ENCODE measurements at regions not wholly inside any gene's neighbourhood (a gene's known extent, or its start where the extent isn't known, plus 50 kb on each side); places are given as distances from the start of the nearest gene placed in this dataset.

- H3K36me3 ChIP-seq (ENCODE audit: insufficient read depth): no peaks in the 10 kb centered on the region
- H3K9me3 Mint-ChIP-seq: peaks cover 15% of the 10 kb centered on the region
- DNase-seq (ENCODE audit: low spot score): no peak
- H3K4me3 ChIP-seq: no peak overlapping the region
- no peak overlapping the region for H3K27ac Mint-ChIP-seq
- H3K27ac ChIP-seq (ENCODE audit: low read depth): no peak overlapping the region
- H3K79me2 ChIP-seq (replicated peaks; ENCODE audit: insufficient read depth): no peaks in the 10 kb centered on the region
- TF ChIP-seq, protein P1, sequence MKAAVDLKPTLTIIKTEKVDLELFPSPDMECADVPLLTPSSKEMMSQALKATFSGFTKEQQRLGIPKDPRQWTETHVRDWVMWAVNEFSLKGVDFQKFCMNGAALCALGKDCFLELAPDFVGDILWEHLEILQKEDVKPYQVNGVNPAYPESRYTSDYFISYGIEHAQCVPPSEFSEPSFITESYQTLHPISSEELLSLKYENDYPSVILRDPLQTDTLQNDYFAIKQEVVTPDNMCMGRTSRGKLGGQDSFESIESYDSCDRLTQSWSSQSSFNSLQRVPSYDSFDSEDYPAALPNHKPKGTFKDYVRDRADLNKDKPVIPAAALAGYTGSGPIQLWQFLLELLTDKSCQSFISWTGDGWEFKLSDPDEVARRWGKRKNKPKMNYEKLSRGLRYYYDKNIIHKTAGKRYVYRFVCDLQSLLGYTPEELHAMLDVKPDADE (IDR thresholded peaks at IDR 0.05): no peak
- H3K27me3 ChIP-seq (ENCODE audit: insufficient read depth): no peaks in the 10 kb centered on the region
- peaks cover 2% of the 10 kb centered on the region for H3K27me3 Mint-ChIP-seq (ENCODE audit: insufficient read depth, low read depth, poor library complexity)
- H3K4me3 Mint-ChIP-seq: no peak overlapping the region
- peaks cover 8% of the 10 kb centered on the region; the same call in 1 of the 2 replicates for H3K9me2 ChIP-seq (ENCODE audit: insufficient read depth)
- H3K4me1 Mint-ChIP-seq: peaks cover 26% of the 10 kb centered on the region
- no peak overlapping the region for H2AFZ ChIP-seq
- ATAC-seq: no peak
- no peaks in the 10 kb centered on the region for H4K20me1 ChIP-seq (replicated peaks; ENCODE audit: insufficient read depth)
- H3K36me3 Mint-ChIP-seq (ENCODE audit: low read depth): peaks cover 13% of the 10 kb centered on the region; the same call in 2 of the 3 replicates
- H3K4me2 ChIP-seq: no peak overlapping the region
- H3F3A ChIP-seq (replicated peaks; ENCODE audit: low read depth): no peaks in the 10 kb centered on the region
- peaks cover 8% of the 10 kb centered on the region for H3K4me1 ChIP-seq (ENCODE audit: insufficient read depth)
These were observed 400.8 kb downstream of the GPM6A start for GRCh38 chr4:175411251-175411650.

DNA sequence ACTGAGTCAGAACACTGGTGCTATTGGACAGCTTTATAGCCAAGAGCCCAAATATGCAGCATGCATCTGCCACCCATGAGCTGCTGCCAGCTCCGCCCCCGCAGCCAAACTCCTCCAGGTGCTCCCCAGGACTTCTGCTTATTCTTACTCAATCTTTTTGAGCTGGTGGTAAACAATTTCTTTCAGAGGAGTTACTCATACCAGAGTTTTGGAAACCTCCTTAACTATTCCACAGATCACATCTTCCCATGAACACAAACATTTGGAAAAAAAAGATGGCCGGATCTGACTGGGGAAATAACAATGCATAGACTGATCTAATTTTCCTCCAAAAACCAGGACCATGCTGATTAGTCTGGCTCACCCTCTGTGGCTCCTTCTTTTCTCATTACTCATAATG lies 399.9 kb downstream of the GPM6A start:
- no peak for ATAC-seq
- peaks cover 13% of the 10 kb centered on the region; the same call in 2 of the 3 replicates for H3K36me3 Mint-ChIP-seq (ENCODE audit: low read depth)
- TF ChIP-seq, protein P1 (IDR thresholded peaks at IDR 0.05): no peak
- TF ChIP-seq ZNF114 (CRISPR knock-in tag; IDR thresholded peaks at IDR 0.05): no peak
- TF ChIP-seq REST (IDR thresholded peaks at IDR 0.05; ENCODE audit: unreplicated experiment): no peak

More for the DNA sequence above, 399.9 kb downstream of the GPM6A start:
- Histone ChIP-seq H2AFZ (no peak overlapping the region), H3K4me3 (no peak overlapping the region), H4K20me1 (replicated peaks; ENCODE audit: insufficient read depth) (no peaks in the 10 kb centered on the region), H3K4me1 (ENCODE audit: insufficient read depth) (peaks cover 7% of the 10 kb centered on the region), H3K79me2 (replicated peaks; ENCODE audit: insufficient read depth) (no peaks in the 10 kb centered on the region), H3K36me3 (ENCODE audit: insufficient read depth) (no peaks in the 10 kb centered on the region; the same call in 1 of the 2 replicates), H3K4me2 (no peak overlapping the region), H3K9me2 (ENCODE audit: insufficient read depth) (peaks cover 8% of the 10 kb centered on the region; the same call in 1 of the 2 replicates), H3F3A (replicated peaks; ENCODE audit: low read depth) (no peaks in the 10 kb centered on the region), H3K27me3 (ENCODE audit: insufficient read depth) (no peaks in the 10 kb centered on the region), H3K27ac (ENCODE audit: low read depth) (no peak overlapping the region)
- Mint-ChIP-seq H3K9me3 (peaks cover 15% of the 10 kb centered on the region), H3K4me3 (no peak overlapping the region), H3K4me1 (peaks cover 25% of the 10 kb centered on the region), H3K27me3 (ENCODE audit: insufficient read depth, low read depth, poor library complexity) (peaks cover 2% of the 10 kb centered on the region), H3K27ac (no peak overlapping the region)
- no peak for DNase-seq (ENCODE audit: low spot score)

All from GM23338 (cell line).